Hepatic stellate cell (primary cell): ENCODE measurements at regions not wholly inside any gene's neighbourhood (a gene's known extent, or its start where the extent isn't known, plus 50 kb on each side); places are given as distances from the start of the nearest gene placed in this dataset.

Experiments
- DNase-seq: peaks from one replicate; pipeline ENCODE4 v3.0.0; 2011; ENCODE audit warnings: low spot score

- no peak for DNase-seq
Measured at GRCh38 chr5:6236170-6236793, 142.1 kb downstream of the MED10 start.

- DNase-seq: no peak
Measured at GRCh38 chr5:6235726-6236125, 142.6 kb downstream of the MED10 start.

GRCh38 chr5:6228257-6229250 is 149.8 kb downstream of the MED10 start:
- DNase-seq: no peak

- DNase-seq: no peak
Measured at GRCh38 chr5:6225121-6225607, 153.2 kb downstream of the MED10 start.

- no peak for DNase-seq
Measured at GRCh38 chr5:6224406-6224805, 153.9 kb downstream of the MED10 start.

- no peak for DNase-seq
Measured at GRCh38 chr5:6222899-6223298, 155.4 kb downstream of the MED10 start.

GRCh38 chr5:6222121-6222520 is 156.2 kb downstream of the MED10 start:
- no peak for DNase-seq

GRCh38 chr5:6221141-6221626 is 157.2 kb downstream of the MED10 start:
- no peak for DNase-seq

- DNase-seq: no peak
Measured at GRCh38 chr5:6220346-6221088, 157.8 kb downstream of the MED10 start.

- DNase-seq: no peak
Measured at GRCh38 chr5:6218517-6218916, 159.8 kb downstream of the MED10 start.

- DNase-seq: no peak
Measured at GRCh38 chr5:6218116-6218515, 160.2 kb downstream of the MED10 start.

GRCh38 chr5:6216471-6217075 is 161.8 kb downstream of the MED10 start:
- DNase-seq: no peak

- no peak for DNase-seq
Measured at GRCh38 chr5:6215891-6216290, 162.5 kb downstream of the MED10 start.

GRCh38 chr5:6212244-6212643 is 166.1 kb downstream of the MED10 start:
- no peak for DNase-seq

- DNase-seq: no peak
Measured at GRCh38 chr5:6206501-6206900, 171.8 kb downstream of the MED10 start.

GRCh38 chr5:6202968-6203365 is 175.4 kb downstream of the MED10 start:
- no peak for DNase-seq

GRCh38 chr5:6202149-6202967 is 176.0 kb downstream of the MED10 start:
- no peak for DNase-seq

GRCh38 chr5:6201631-6202030 is 176.7 kb downstream of the MED10 start:
- no peak for DNase-seq

GRCh38 chr5:6198531-6198930 is 179.8 kb downstream of the MED10 start:
- DNase-seq: no peak

- DNase-seq: no peak
Measured at GRCh38 chr5:6197427-6197826, 180.9 kb downstream of the MED10 start.
